ENCODE measurements at regions not wholly inside any gene's neighbourhood (a gene's known extent, or its start where the extent isn't known, plus 50 kb on each side); places are given as distances from the start of the nearest gene placed in this dataset.

DNA sequence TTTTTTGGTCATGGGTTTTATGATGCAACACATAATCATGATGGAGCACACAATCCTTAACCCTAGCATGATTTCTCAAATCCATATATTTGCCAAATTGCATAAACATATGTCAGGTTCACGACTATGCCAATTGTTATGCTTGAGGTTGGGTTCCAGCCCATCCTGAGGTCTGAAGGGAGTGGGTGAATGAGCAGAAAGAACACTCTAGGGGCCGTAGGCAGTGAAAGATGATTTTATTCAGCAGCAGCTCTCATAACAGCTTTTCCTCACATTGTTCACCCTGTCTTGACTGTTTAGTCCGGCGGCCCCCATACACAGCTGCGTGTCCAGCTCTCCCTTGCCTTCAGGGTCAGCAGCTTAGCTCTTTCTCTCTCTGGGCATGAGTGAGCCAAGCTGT lies 627.7 kb downstream of the PLA2G4A start:
- DNase-seq (ENCODE audit: low spot score) (no peak), ATAC-seq (ENCODE audit: low read depth) (no peak)
- TF ChIP-seq, protein P1, sequence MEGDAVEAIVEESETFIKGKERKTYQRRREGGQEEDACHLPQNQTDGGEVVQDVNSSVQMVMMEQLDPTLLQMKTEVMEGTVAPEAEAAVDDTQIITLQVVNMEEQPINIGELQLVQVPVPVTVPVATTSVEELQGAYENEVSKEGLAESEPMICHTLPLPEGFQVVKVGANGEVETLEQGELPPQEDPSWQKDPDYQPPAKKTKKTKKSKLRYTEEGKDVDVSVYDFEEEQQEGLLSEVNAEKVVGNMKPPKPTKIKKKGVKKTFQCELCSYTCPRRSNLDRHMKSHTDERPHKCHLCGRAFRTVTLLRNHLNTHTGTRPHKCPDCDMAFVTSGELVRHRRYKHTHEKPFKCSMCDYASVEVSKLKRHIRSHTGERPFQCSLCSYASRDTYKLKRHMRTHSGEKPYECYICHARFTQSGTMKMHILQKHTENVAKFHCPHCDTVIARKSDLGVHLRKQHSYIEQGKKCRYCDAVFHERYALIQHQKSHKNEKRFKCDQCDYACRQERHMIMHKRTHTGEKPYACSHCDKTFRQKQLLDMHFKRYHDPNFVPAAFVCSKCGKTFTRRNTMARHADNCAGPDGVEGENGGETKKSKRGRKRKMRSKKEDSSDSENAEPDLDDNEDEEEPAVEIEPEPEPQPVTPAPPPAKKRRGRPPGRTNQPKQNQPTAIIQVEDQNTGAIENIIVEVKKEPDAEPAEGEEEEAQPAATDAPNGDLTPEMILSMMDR (IDR thresholded peaks at IDR 0.05; ENCODE audit: poor library complexity, severe bottlenecking): no peak
- Histone ChIP-seq H3K9me3 (ENCODE audit: severe bottlenecking) (no peaks in the 10 kb centered on the region), H3K27me3 (ENCODE audit: insufficient read depth, poor library complexity, severe bottlenecking) (no peaks in the 10 kb centered on the region), H3K27ac (ENCODE audit: poor library complexity, severe bottlenecking) (no peak overlapping the region), H3K4me3 (ENCODE audit: severe bottlenecking) (no peak overlapping the region), H3K36me3 (ENCODE audit: low read depth) (no peaks in the 10 kb centered on the region), H3K4me1 (ENCODE audit: insufficient read depth, poor library complexity, severe bottlenecking) (no peaks in the 10 kb centered on the region)

DNA sequence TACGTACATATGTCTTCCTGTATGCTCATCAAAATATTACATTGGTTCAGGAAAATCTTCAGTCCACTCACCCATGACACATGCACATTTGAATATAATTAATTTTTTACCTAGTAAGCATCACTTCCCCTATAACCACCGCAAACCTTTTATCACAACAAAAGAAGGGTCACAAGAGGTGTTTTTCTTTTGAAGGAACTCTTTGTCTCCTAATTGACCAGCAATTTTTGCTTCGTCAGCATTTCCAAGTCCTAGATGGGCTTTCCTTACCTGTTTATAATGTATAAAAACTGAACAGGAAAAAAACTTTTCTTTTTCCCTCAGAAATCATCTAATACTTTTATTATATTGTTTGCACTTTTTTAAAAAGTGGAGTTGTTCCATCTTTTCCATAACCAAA lies 631.3 kb downstream of the PLA2G4A start:
- Histone ChIP-seq H3K27ac (ENCODE audit: poor library complexity, severe bottlenecking) (no peak overlapping the region), H3K4me3 (ENCODE audit: severe bottlenecking) (no peak overlapping the region), H3K36me3 (ENCODE audit: low read depth) (no peaks in the 10 kb centered on the region), H3K27me3 (ENCODE audit: insufficient read depth, poor library complexity, severe bottlenecking) (no peaks in the 10 kb centered on the region), H3K9me3 (ENCODE audit: severe bottlenecking) (no peaks in the 10 kb centered on the region), H3K4me1 (ENCODE audit: insufficient read depth, poor library complexity, severe bottlenecking) (no peaks in the 10 kb centered on the region)
- TF ChIP-seq, protein P1 (IDR thresholded peaks at IDR 0.05; ENCODE audit: poor library complexity, severe bottlenecking): no peak
- ATAC-seq (ENCODE audit: low read depth): no peak
- no peak for DNase-seq (ENCODE audit: low spot score)

DNA sequence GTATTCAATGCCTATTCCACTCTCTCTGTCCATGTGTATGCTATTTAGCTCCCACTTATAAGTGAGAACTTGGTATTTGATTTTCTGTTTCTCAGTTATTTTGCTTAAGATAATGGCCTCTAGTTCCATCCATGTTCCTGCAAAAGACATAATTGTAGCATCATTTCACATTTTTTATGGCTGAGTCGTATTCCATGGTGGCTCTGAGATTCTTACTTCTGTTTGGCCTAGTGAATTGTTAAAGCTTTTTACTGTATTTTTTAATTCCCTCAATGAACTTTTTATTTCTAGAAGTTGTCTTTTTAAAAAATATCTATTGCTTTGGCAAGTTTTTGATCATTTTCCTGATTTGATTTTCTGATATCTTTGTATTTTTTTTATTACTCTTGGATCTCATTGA lies 635.6 kb downstream of the PLA2G4A start:
- H3K27ac ChIP-seq (ENCODE audit: poor library complexity, severe bottlenecking): no peak overlapping the region
- ATAC-seq (ENCODE audit: low read depth) (no peak), DNase-seq (ENCODE audit: low spot score) (no peak)
- H3K27me3 ChIP-seq (ENCODE audit: insufficient read depth, poor library complexity, severe bottlenecking): no peaks in the 10 kb centered on the region
- H3K4me1 ChIP-seq (ENCODE audit: insufficient read depth, poor library complexity, severe bottlenecking): no peaks in the 10 kb centered on the region
- H3K9me3 ChIP-seq (ENCODE audit: severe bottlenecking): no peaks in the 10 kb centered on the region
- TF ChIP-seq, protein P1 (IDR thresholded peaks at IDR 0.05; ENCODE audit: poor library complexity, severe bottlenecking): no peak
- H3K4me3 ChIP-seq (ENCODE audit: severe bottlenecking): no peak overlapping the region
- no peaks in the 10 kb centered on the region for H3K36me3 ChIP-seq (ENCODE audit: low read depth)

DNA sequence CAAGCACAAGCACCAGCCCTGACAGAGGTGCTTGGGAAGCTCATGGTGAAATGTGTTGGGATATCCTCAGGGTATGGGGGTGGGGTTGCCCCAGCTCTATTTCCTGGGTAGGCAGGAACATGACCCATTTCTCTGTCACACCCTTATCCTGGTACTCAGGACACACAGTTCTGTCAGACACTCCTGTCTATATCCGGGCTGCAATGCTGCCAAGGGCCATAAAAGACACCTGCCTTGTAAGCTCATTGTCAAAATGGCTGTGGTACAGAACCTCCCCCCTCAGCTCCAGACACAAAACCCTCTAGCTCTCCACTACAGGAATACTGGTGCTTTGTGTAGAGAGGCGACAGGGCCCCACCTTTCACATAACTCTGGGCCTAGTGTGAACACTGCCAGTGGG lies 636.7 kb downstream of the PLA2G4A start:
- Histone ChIP-seq H3K27ac (ENCODE audit: poor library complexity, severe bottlenecking) (no peak overlapping the region), H3K36me3 (ENCODE audit: low read depth) (no peaks in the 10 kb centered on the region), H3K4me3 (ENCODE audit: severe bottlenecking) (no peak overlapping the region), H3K27me3 (ENCODE audit: insufficient read depth, poor library complexity, severe bottlenecking) (no peaks in the 10 kb centered on the region), H3K4me1 (ENCODE audit: insufficient read depth, poor library complexity, severe bottlenecking) (no peaks in the 10 kb centered on the region), H3K9me3 (ENCODE audit: severe bottlenecking) (no peaks in the 10 kb centered on the region)
- ATAC-seq (ENCODE audit: low read depth): no peak
- TF ChIP-seq, protein P1 (IDR thresholded peaks at IDR 0.05; ENCODE audit: poor library complexity, severe bottlenecking): no peak
- DNase-seq (ENCODE audit: low spot score): no peak

DNA sequence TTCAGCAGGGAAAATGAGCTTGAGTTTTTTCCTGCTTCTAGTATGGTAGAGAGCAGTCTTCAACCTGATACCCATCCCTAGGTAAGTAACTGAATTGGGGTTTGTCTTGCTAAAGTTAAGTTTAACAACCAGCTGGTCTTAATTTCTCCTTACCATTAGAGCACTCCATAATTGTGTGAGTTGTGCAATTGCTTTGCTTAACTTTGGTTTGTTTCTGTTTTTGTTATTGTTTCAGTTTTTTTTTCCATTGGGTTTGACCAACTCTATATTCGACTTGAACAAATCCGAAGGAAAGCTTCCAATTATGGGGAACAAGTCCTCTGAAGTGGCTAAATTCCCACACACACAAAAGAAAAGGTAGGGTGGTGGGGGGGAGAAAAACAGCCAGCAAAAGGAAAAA lies 641.1 kb downstream of the PLA2G4A start:
- no peak for DNase-seq (ENCODE audit: low spot score)
- ATAC-seq (ENCODE audit: low read depth): no peak
- no peak overlapping the region for H3K27ac ChIP-seq (ENCODE audit: poor library complexity, severe bottlenecking)
- TF ChIP-seq, protein P1 (IDR thresholded peaks at IDR 0.05; ENCODE audit: poor library complexity, severe bottlenecking): no peak
- no peak overlapping the region for H3K4me3 ChIP-seq (ENCODE audit: severe bottlenecking)
- no peaks in the 10 kb centered on the region for H3K9me3 ChIP-seq (ENCODE audit: severe bottlenecking)
- H3K36me3 ChIP-seq (ENCODE audit: low read depth): no peaks in the 10 kb centered on the region
- peaks cover 7% of the 10 kb centered on the region for H3K4me1 ChIP-seq (ENCODE audit: insufficient read depth, poor library complexity, severe bottlenecking)
- no peaks in the 10 kb centered on the region for H3K27me3 ChIP-seq (ENCODE audit: insufficient read depth, poor library complexity, severe bottlenecking)
